Coronary artery (tissue), 2 donors: ENCODE measurements at regions not wholly inside any gene's neighbourhood (a gene's known extent, or its start where the extent isn't known, plus 50 kb on each side); places are given as distances from the start of the nearest gene placed in this dataset.

Experiments
- DNase-seq: peaks from one replicate; pipeline ENCODE4 v3.0.0-alpha.2; 2017; ENCODE audit warnings: low spot score
- H3K27ac ChIP-seq, 2 donors: fragments of 200-600 bp; sonication (generic); one replicate each; pipeline ENCODE4 v1.5.1; 2016 to 2019
- H3K4me3 ChIP-seq: fragments of 200-600 bp; sonication (generic); 2 replicates; pipeline ENCODE4 v1.5.1; 2016; ENCODE audit warnings: mild to moderate bottlenecking, moderate library complexity
- CTCF ChIP-seq: fragments of 200-600 bp; sonication (generic); IDR thresholded peaks from one replicate; pipeline ENCODE4 v1.5.1; 2019; ENCODE audit warnings: antibody characterized with exemption

- DNase-seq: no peak
- H3K27ac ChIP-seq: no peak overlapping the region
- no peak overlapping the region for H3K4me3 ChIP-seq
- TF ChIP-seq CTCF: no peak
These were observed 167.3 kb upstream of the GLI2 start for GRCh38 chr2:120568089-120568974.

GRCh38 chr2:120568975-120569268 lies 166.7 kb upstream of the GLI2 start:
- Histone ChIP-seq H3K4me3 (no peak overlapping the region), H3K27ac (no peak overlapping the region)
- TF ChIP-seq CTCF: no peak
- DNase-seq: no peak

- H3K4me3 ChIP-seq: no peak overlapping the region
These were observed 165.7 kb upstream of the GLI2 start for GRCh38 chr2:120570001-120570400.

GRCh38 chr2:120570546-120570945 lies 165.1 kb upstream of the GLI2 start:
- H3K4me3 ChIP-seq: no peak overlapping the region
- TF ChIP-seq CTCF: no peak
- DNase-seq: no peak
- H3K27ac ChIP-seq: no peak overlapping the region

More at GRCh38 chr2:120570001-120570400, 165.7 kb upstream of the GLI2 start:
- no peak for DNase-seq
- no peak overlapping the region for H3K27ac ChIP-seq
- no peak for TF ChIP-seq CTCF

GRCh38 chr2:120571015-120571728 lies 164.5 kb upstream of the GLI2 start:
- Histone ChIP-seq H3K4me3 (no peak overlapping the region), H3K27ac (no peak overlapping the region)
- DNase-seq: no peak
- TF ChIP-seq CTCF: no peak

- DNase-seq: no peak
- no peak for TF ChIP-seq CTCF
These were observed 163.4 kb upstream of the GLI2 start for GRCh38 chr2:120572226-120572625.

GRCh38 chr2:120574620-120575019 lies 161.0 kb upstream of the GLI2 start:
- no peak for TF ChIP-seq CTCF

More at GRCh38 chr2:120572226-120572625, 163.4 kb upstream of the GLI2 start:
- no peak overlapping the region for H3K27ac ChIP-seq
- H3K4me3 ChIP-seq: no peak overlapping the region

More at GRCh38 chr2:120574620-120575019, 161.0 kb upstream of the GLI2 start:
- no peak overlapping the region for H3K4me3 ChIP-seq
- H3K27ac ChIP-seq: no peak overlapping the region
- no peak for DNase-seq
